CD4-positive, alpha-beta memory T cell (primary cell): ENCODE measurements at regions not wholly inside any gene's neighbourhood (a gene's known extent, or its start where the extent isn't known, plus 50 kb on each side); places are given as distances from the start of the nearest gene placed in this dataset.

Source experiments
- CTCF ChIA-PET: fragments of 350-600 bp; sonication (Branson Sonifier 250); formaldehyde crosslinking; loops from one replicate; lab custom pipeline; 2021; ENCODE audit warnings: inconsistent platforms; ENCODE audit not compliant: partially characterized antibody; lab: Charles Lee
- POLR2A ChIA-PET: fragments of 350-600 bp; sonication (Branson Sonifier 250); formaldehyde crosslinking; loops from one replicate; lab custom pipeline; 2021; ENCODE audit not compliant: partially characterized antibody; lab: Charles Lee
- DNase-seq, 5 donors: peaks; one replicate each; pipeline versions ENCODE4 v3.0.0 to v3.0.0-alpha.2; 2020 to 2022; ENCODE audit warnings: mixed read lengths in 1 of 5
- H3K27ac ChIP-seq: one replicate; pipeline ENCODE4 v1.7.0; 2013; ENCODE audit warnings: low read depth, low read length
- H3K27me3 ChIP-seq: 2 replicates; pipeline ENCODE4 v1.7.0; 2013; ENCODE audit warnings: mild to moderate bottlenecking, low read length, moderate library complexity; ENCODE audit not compliant: insufficient read depth
- H3K36me3 ChIP-seq: 2 replicates; pipeline ENCODE4 v1.7.0; 2013; ENCODE audit warnings: mild to moderate bottlenecking, low read length, moderate library complexity; ENCODE audit not compliant: insufficient read depth
- H3K4me1 ChIP-seq: 2 replicates; pipeline ENCODE4 v1.7.0; 2013; ENCODE audit warnings: mild to moderate bottlenecking, low read length, moderate library complexity; ENCODE audit not compliant: insufficient read depth
- H3K4me3 ChIP-seq, 2 donors: one replicate each; pipeline ENCODE4 v1.7.0; 2013; ENCODE audit warnings: low read length in 2 of 2, mild to moderate bottlenecking in 1 of 2
- H3K9me3 ChIP-seq, 2 donors: one replicate each; pipeline ENCODE4 v1.7.0; 2013; ENCODE audit warnings: low read length in 2 of 2, control low read depth in 1 of 2; ENCODE audit not compliant: control insufficient read depth in 1 of 2
- H3K27ac Mint-ChIP-seq, 7 donors: one replicate each; pipeline ENCODE4 v1.8.0; 2020 to 2021; ENCODE audit warnings: mixed read lengths in 7 of 7, mild to moderate bottlenecking in 6 of 7, inconsistent platforms in 3 of 7, moderate library complexity in 3 of 7
- H3K27me3 Mint-ChIP-seq, 2 donors: one replicate each; pipeline ENCODE4 v1.8.0; 2020 to 2021; ENCODE audit warnings: mixed read lengths in 2 of 2
- H3K36me3 Mint-ChIP-seq, 2 donors: one replicate each; pipeline ENCODE4 v1.8.0; 2020 to 2021; ENCODE audit warnings: mixed read lengths in 2 of 2, inconsistent platforms in 1 of 2, mild to moderate bottlenecking in 1 of 2
- H3K4me1 Mint-ChIP-seq, 4 donors: one replicate each; pipeline ENCODE4 v1.8.0; 2020 to 2021; ENCODE audit warnings: mixed read lengths in 4 of 4, mild to moderate bottlenecking in 1 of 4
- H3K4me3 Mint-ChIP-seq, 8 donors: one replicate each; pipeline ENCODE4 v1.8.0; 2020 to 2021; ENCODE audit warnings: mixed read lengths in 8 of 8, mild to moderate bottlenecking in 7 of 8, moderate library complexity in 6 of 8, inconsistent platforms in 3 of 8
- H3K9me3 Mint-ChIP-seq, 8 donors: one replicate each; pipeline ENCODE4 v1.8.0; 2020 to 2021; ENCODE audit warnings: mixed read lengths in 8 of 8, mild to moderate bottlenecking in 5 of 8, inconsistent platforms in 3 of 8, moderate library complexity in 1 of 8
- intact Hi-C: fragments of 100-400 bp; cut with micrococcal nuclease; formaldehyde crosslinking; loops from one replicate; pipeline ENCODE4 v1.15.1; 2023

- H3K27ac ChIP-seq: no peak overlapping the region
- H3K9me3 ChIP-seq: no peaks in the 10 kb centered on the region
- Mint-ChIP-seq H3K27ac (no peak overlapping the region), H3K9me3 (peaks cover 0 to 6% (median under 1%) of the 10 kb centered on the region in 8 donors), H3K27me3 (peaks cover 23 to 30% of the 10 kb centered on the region in 2 donors), H3K4me1 (no peaks in the 10 kb centered on the region), H3K36me3 (no peaks in the 10 kb centered on the region), H3K4me3 (no peak overlapping the region)
- H3K27me3 ChIP-seq: no peaks in the 10 kb centered on the region
- H3K4me1 ChIP-seq: no peaks in the 10 kb centered on the region
- intact Hi-C loops: loop anchor here (10.0 kb wide), 1 partner anchor 716 kb away; no protein-coding TSS in a partner anchor
- ChIA-PET POLR2A (no interaction called here), CTCF (interaction anchor here (1.3 to 5.3 kb wide), 3 partner anchors 107 to 120 kb away, joined by 4 to 36 read pairs (median 20); no protein-coding TSS in a partner anchor)
- H3K36me3 ChIP-seq: no peaks in the 10 kb centered on the region
- H3K4me3 ChIP-seq: no peak overlapping the region
- DNase-seq: no peak
Observed at GRCh38 chr17:5708344-5708743, 124.0 kb upstream of the NLRP1 start.

- Mint-ChIP-seq H3K27me3 (peaks cover 32 to 36% of the 10 kb centered on the region in 2 donors), H3K36me3 (no peaks in the 10 kb centered on the region), H3K9me3 (peaks cover 0 to 6% (median under 1%) of the 10 kb centered on the region in 8 donors), H3K4me3 (no peak overlapping the region), H3K4me1 (no peaks in the 10 kb centered on the region), H3K27ac (no peak overlapping the region)
- intact Hi-C loops: no loop called here
- no peak for DNase-seq
- no peaks in the 10 kb centered on the region for H3K36me3 ChIP-seq
- POLR2A ChIA-PET: no interaction called here
- no peaks in the 10 kb centered on the region for H3K9me3 ChIP-seq
- no peak overlapping the region for H3K4me3 ChIP-seq
- CTCF ChIA-PET: interaction anchor here (2.5 kb wide), 1 partner anchor 118 kb away, joined by 6 read pairs; no protein-coding TSS in a partner anchor
- no peak overlapping the region for H3K27ac ChIP-seq
- no peaks in the 10 kb centered on the region for H3K27me3 ChIP-seq
- no peaks in the 10 kb centered on the region for H3K4me1 ChIP-seq
Observed at GRCh38 chr17:5711344-5711743, 127.0 kb upstream of the NLRP1 start.

GRCh38 chr17:5714993-5715392 is 130.7 kb upstream of the NLRP1 start:
- Histone ChIP-seq H3K27ac (no peak overlapping the region), H3K27me3 (no peaks in the 10 kb centered on the region), H3K4me3 (no peak overlapping the region), H3K36me3 (no peaks in the 10 kb centered on the region), H3K4me1 (no peaks in the 10 kb centered on the region), H3K9me3 (no peaks in the 10 kb centered on the region)
- ChIA-PET CTCF (no interaction called here), POLR2A (no interaction called here)
- intact Hi-C loops: no loop called here
- Mint-ChIP-seq H3K9me3 (peaks cover 0 to 4% (median 0%) of the 10 kb centered on the region in 8 donors), H3K4me3 (no peak overlapping the region), H3K4me1 (no peaks in the 10 kb centered on the region), H3K27ac (no peak overlapping the region), H3K36me3 (no peaks in the 10 kb centered on the region), H3K27me3 (peaks cover 41 to 49% of the 10 kb centered on the region in 2 donors)
- no peak for DNase-seq

- no peaks in the 10 kb centered on the region for H3K36me3 ChIP-seq
- Mint-ChIP-seq H3K36me3 (no peaks in the 10 kb centered on the region), H3K9me3 (peaks cover 0 to 4% (median 0%) of the 10 kb centered on the region in 8 donors), H3K27ac (no peak overlapping the region), H3K4me3 (no peak overlapping the region), H3K27me3 (peaks cover 41 to 48% of the 10 kb centered on the region in 2 donors), H3K4me1 (no peaks in the 10 kb centered on the region)
- CTCF ChIA-PET: no interaction called here
- no peaks in the 10 kb centered on the region for H3K27me3 ChIP-seq
- H3K27ac ChIP-seq: no peak overlapping the region
- intact Hi-C loops: no loop called here
- no peaks in the 10 kb centered on the region for H3K9me3 ChIP-seq
- H3K4me3 ChIP-seq: no peak overlapping the region
- DNase-seq: no peak
- H3K4me1 ChIP-seq: no peaks in the 10 kb centered on the region
- POLR2A ChIA-PET: no interaction called here
Observed at GRCh38 chr17:5715478-5715877, 131.2 kb upstream of the NLRP1 start.

- Mint-ChIP-seq H3K27ac (no peak overlapping the region), H3K36me3 (no peaks in the 10 kb centered on the region), H3K9me3 (peaks cover 0 to 7% (median 1%) of the 10 kb centered on the region in 8 donors), H3K27me3 (peaks cover 29% of the 10 kb centered on the region in 2 donors), H3K4me1 (no peaks in the 10 kb centered on the region), H3K4me3 (no peak overlapping the region)
- peaks cover 3% of the 10 kb centered on the region for H3K27me3 ChIP-seq
- no peak for DNase-seq
- H3K4me1 ChIP-seq: no peaks in the 10 kb centered on the region
- H3K4me3 ChIP-seq: no peak overlapping the region
- ChIA-PET CTCF (no interaction called here), POLR2A (no interaction called here)
- intact Hi-C loops: no loop called here
- no peaks in the 10 kb centered on the region for H3K36me3 ChIP-seq
- no peaks in the 10 kb centered on the region for H3K9me3 ChIP-seq
- H3K27ac ChIP-seq: no peak overlapping the region
Observed at GRCh38 chr17:5718726-5719125, 134.4 kb upstream of the NLRP1 start.

GRCh38 chr17:5719976-5720375 is 135.7 kb upstream of the NLRP1 start:
- no peaks in the 10 kb centered on the region for H3K36me3 ChIP-seq
- H3K27ac Mint-ChIP-seq: no peak overlapping the region
- ChIA-PET POLR2A (no interaction called here), CTCF (no interaction called here)
- H3K36me3 Mint-ChIP-seq: no peaks in the 10 kb centered on the region
- no peak overlapping the region for H3K27ac ChIP-seq
- no peaks in the 10 kb centered on the region for H3K4me1 ChIP-seq
- no peaks in the 10 kb centered on the region for H3K4me1 Mint-ChIP-seq
- H3K4me3 ChIP-seq: no peak overlapping the region
- peaks cover 3% of the 10 kb centered on the region for H3K27me3 ChIP-seq
- H3K9me3 ChIP-seq: no peaks in the 10 kb centered on the region
- no peak overlapping the region for H3K4me3 Mint-ChIP-seq
- intact Hi-C loops: no loop called here
- peaks cover 24 to 32% of the 10 kb centered on the region in 2 donors for H3K27me3 Mint-ChIP-seq
- H3K9me3 Mint-ChIP-seq: peaks cover 0 to 18% (median 10%) of the 10 kb centered on the region in 8 donors
- no peak for DNase-seq

- intact Hi-C loops: no loop called here
- H3K27me3 ChIP-seq: no peaks in the 10 kb centered on the region
- CTCF ChIA-PET: no interaction called here
- H3K9me3 Mint-ChIP-seq: peaks cover 0 to 6% (median under 1%) of the 10 kb centered on the region in 8 donors
- POLR2A ChIA-PET: no interaction called here
- H3K27me3 Mint-ChIP-seq: peaks cover 29 to 34% of the 10 kb centered on the region in 2 donors
- no peak overlapping the region for H3K4me3 ChIP-seq
- no peak overlapping the region for H3K4me3 Mint-ChIP-seq
- no peaks in the 10 kb centered on the region for H3K36me3 Mint-ChIP-seq
- H3K27ac ChIP-seq: no peak overlapping the region
- DNase-seq: no peak
- H3K4me1 ChIP-seq: no peaks in the 10 kb centered on the region
- H3K9me3 ChIP-seq: no peaks in the 10 kb centered on the region
- H3K36me3 ChIP-seq: no peaks in the 10 kb centered on the region
- no peak overlapping the region for H3K27ac Mint-ChIP-seq
- peaks cover 0 to 3% (median under 1%) of the 10 kb centered on the region in 4 donors for H3K4me1 Mint-ChIP-seq
Observed at GRCh38 chr17:5730373-5730772, 146.1 kb upstream of the NLRP1 start.
